OCI-LY3 (cell line): ENCODE measurements at regions not wholly inside any gene's neighbourhood (a gene's known extent, or its start where the extent isn't known, plus 50 kb on each side); places are given as distances from the start of the nearest gene placed in this dataset.

Experiments used
- EZH2phosphoT487 ChIP-seq: fragments of 200-600 bp; shearing (Covaris generic); IDR thresholded peaks from 2 replicates; pipeline ENCODE4 v1.6.1; 2018; ENCODE audit warnings: antibody characterized with exemption, mixed run types, low read depth
- TF ChIP-seq, protein P1 (sequence below): fragments of 200-600, 300-600 bp; sonication (generic); IDR thresholded peaks from 2 replicates; pipeline ENCODE4 v1.5.1; 2014; ENCODE audit warnings: antibody characterized with exemption, low read length, low read depth

DNA sequence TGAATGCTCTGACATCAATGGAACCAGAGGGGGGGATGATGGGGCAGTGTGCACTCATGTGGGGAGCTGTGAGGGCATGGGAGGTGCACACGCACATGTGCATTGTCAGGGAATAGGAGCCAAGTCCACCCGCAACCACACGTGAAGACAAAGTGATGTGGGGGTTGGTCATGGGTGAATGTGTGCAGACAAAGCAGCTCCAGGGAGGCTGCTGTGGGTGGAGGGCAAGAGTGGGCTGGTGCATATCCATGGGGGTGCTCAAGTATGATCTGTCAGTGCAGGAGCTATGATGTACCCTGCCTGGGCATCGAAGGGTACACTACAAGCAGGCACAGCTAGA lies 301.9 kb downstream of the TEX13C start:
- TF ChIP-seq, protein P1, sequence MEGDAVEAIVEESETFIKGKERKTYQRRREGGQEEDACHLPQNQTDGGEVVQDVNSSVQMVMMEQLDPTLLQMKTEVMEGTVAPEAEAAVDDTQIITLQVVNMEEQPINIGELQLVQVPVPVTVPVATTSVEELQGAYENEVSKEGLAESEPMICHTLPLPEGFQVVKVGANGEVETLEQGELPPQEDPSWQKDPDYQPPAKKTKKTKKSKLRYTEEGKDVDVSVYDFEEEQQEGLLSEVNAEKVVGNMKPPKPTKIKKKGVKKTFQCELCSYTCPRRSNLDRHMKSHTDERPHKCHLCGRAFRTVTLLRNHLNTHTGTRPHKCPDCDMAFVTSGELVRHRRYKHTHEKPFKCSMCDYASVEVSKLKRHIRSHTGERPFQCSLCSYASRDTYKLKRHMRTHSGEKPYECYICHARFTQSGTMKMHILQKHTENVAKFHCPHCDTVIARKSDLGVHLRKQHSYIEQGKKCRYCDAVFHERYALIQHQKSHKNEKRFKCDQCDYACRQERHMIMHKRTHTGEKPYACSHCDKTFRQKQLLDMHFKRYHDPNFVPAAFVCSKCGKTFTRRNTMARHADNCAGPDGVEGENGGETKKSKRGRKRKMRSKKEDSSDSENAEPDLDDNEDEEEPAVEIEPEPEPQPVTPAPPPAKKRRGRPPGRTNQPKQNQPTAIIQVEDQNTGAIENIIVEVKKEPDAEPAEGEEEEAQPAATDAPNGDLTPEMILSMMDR, result no peak
- no peak for TF ChIP-seq EZH2phosphoT487
